ENCODE measurements at regions not wholly inside any gene's neighbourhood (a gene's known extent, or its start where the extent isn't known, plus 50 kb on each side); places are given as distances from the start of the nearest gene placed in this dataset.

- Histone ChIP-seq H2AFZ (ENCODE audit: low read length) (no peak overlapping the region), H3K9ac (ENCODE audit: insufficient read depth, low read depth, low read length) (no peak overlapping the region), H3K36me3 (replicated peaks in 1 of 2; ENCODE audit: control insufficient read depth in 1 of 2, insufficient read depth in 2 of 2, low read length in 2 of 2) (no peaks in the 10 kb centered on the region), H4K20me1 (ENCODE audit: insufficient read depth, low read length) (peaks cover 13% of the 10 kb centered on the region; the same call in 1 of the 2 replicates), H3K4me3 (replicated peaks in 1 of 3; ENCODE audit: insufficient read depth in 1 of 3, low read depth in 2 of 3, low read length in 3 of 3) (no peak overlapping the region; a peak in 1 of 6 replicates), H3K4me1 (ENCODE audit: insufficient read depth, low read length) (peaks cover 25% of the 10 kb centered on the region), H3K9me3 (ENCODE audit: low read length) (no peaks in the 10 kb centered on the region), H3K27ac (ENCODE audit: extremely low read length, insufficient read depth, low read length) (no peak overlapping the region), H3K4me2 (ENCODE audit: low read depth, low read length) (no peak overlapping the region), H3K27me3 (ENCODE audit: control insufficient read depth in 1 of 2, insufficient read depth in 2 of 2, low read length in 2 of 2) (peaks cover 6 to 52% of the 10 kb centered on the region in 2 experiments), H3K79me2 (ENCODE audit: insufficient read depth, low read length) (no peaks in the 10 kb centered on the region)
- TF ChIP-seq ZNF598 (CRISPR knock-in tag; IDR thresholded peaks at IDR 0.05; ENCODE audit: borderline replicate concordance) (no peak), SYNCRIP (IDR thresholded peaks at IDR 0.05; ENCODE audit: insufficient read depth, low read depth, low read length) (no peak), CTCF (CRISPR knock-in tag; IDR thresholded peaks at IDR 0.05) (peak; percentile 50)
- intact Hi-C loops (cut with micrococcal nuclease; ENCODE audit: unreplicated experiment) (no loop called here), in situ Hi-C loops (cut with HindIII; ENCODE audit: extremely low pct_ligation_motif_present, low pct_unique_long_range_greater_than_20kb) (no loop called here)
- POLR2A ChIA-PET: no interaction called here
- FAIRE-seq (no peak), ATAC-seq (no peak), DNase-seq (ENCODE audit: low spot score) (no peak)
- BruUV-seq (replicated peaks): no TSS peak
- WGBS (ENCODE audit: low lambda C conversion rate): 50% methylated on average over 7 of the region's 20 CpGs
- CTCF ChIA-PET (ENCODE audit: low intra/inter-chr PET ratio, low total read pairs): no interaction called here
Measured at GRCh38 chr16:85452364-85453193, 160.5 kb upstream of the GSE1 start.

- BruUV-seq (replicated peaks): no TSS peak
- WGBS (ENCODE audit: low lambda C conversion rate): 65% methylated on average over 11 of the region's 14 CpGs
- POLR2A ChIA-PET: no interaction called here
Measured at GRCh38 chr16:85453194-85453678, 159.9 kb upstream of the GSE1 start.

More at GRCh38 chr16:85453194-85453678, 159.9 kb upstream of the GSE1 start:
- Histone ChIP-seq H3K4me1 (ENCODE audit: insufficient read depth, low read length) (peaks cover 18% of the 10 kb centered on the region), H3K9ac (ENCODE audit: insufficient read depth, low read depth, low read length) (no peak overlapping the region), H3K27me3 (ENCODE audit: control insufficient read depth in 1 of 2, insufficient read depth in 2 of 2, low read length in 2 of 2) (peaks cover 7 to 45% of the 10 kb centered on the region in 2 experiments; a peak in 4 of 5 replicates), H3K36me3 (replicated peaks in 1 of 2; ENCODE audit: control insufficient read depth in 1 of 2, insufficient read depth in 2 of 2, low read length in 2 of 2) (no peaks in the 10 kb centered on the region), H3K79me2 (ENCODE audit: insufficient read depth, low read length) (no peaks in the 10 kb centered on the region), H4K20me1 (ENCODE audit: insufficient read depth, low read length) (peaks cover 7% of the 10 kb centered on the region; the same call in 1 of the 2 replicates), H2AFZ (ENCODE audit: low read length) (no peak overlapping the region), H3K27ac (ENCODE audit: extremely low read length, insufficient read depth, low read length) (no peak overlapping the region), H3K9me3 (ENCODE audit: low read length) (no peaks in the 10 kb centered on the region), H3K4me2 (ENCODE audit: low read depth, low read length) (no peak overlapping the region), H3K4me3 (replicated peaks in 1 of 3; ENCODE audit: insufficient read depth in 1 of 3, low read depth in 2 of 3, low read length in 3 of 3) (no peak overlapping the region)
- in situ Hi-C loops (cut with HindIII; ENCODE audit: extremely low pct_ligation_motif_present, low pct_unique_long_range_greater_than_20kb): no loop called here
- DNase-seq (ENCODE audit: low spot score) (no peak), FAIRE-seq (no peak), ATAC-seq (no peak)
- TF ChIP-seq SMARCE1 (IDR thresholded peaks at IDR 0.05; ENCODE audit: borderline replicate concordance) (no peak), GABPA (IDR thresholded peaks at IDR 0.05; ENCODE audit: low read depth, low read length) (0 out of 2 replicates have a peak, but pooled peaks have one; percentile 11), GABPA (CRISPR knock-in tag; IDR thresholded peaks at IDR 0.05; ENCODE audit: low read depth) (no peak)
- CTCF ChIA-PET (ENCODE audit: low intra/inter-chr PET ratio, low total read pairs): no interaction called here
- intact Hi-C loops (cut with micrococcal nuclease; ENCODE audit: unreplicated experiment): no loop called here
